Caco-2 (cell line): ENCODE measurements at regions not wholly inside any gene's neighbourhood (a gene's known extent, or its start where the extent isn't known, plus 50 kb on each side); places are given as distances from the start of the nearest gene placed in this dataset.

Source experiments
- BruUV-seq: library from RNA; stranded (reverse); fragments of 400-500 nt; replicated peaks from 2 replicates; lab custom pipeline; 2021; lab: Mats Ljungman, UMichigan
- CTCF ChIA-PET: fragments of 300-600 bp; sonication (Branson Sonifier 250); formaldehyde crosslinking; loops from one replicate; lab custom pipeline; 2022; ENCODE audit warnings: antibody characterized with exemption; lab: Charles Lee
- POLR2A ChIA-PET: fragments of 300-600 bp; sonication (Branson Sonifier 250); formaldehyde crosslinking; loops from one replicate; lab custom pipeline; 2022; ENCODE audit warnings: antibody characterized with exemption; lab: Charles Lee
- DNase-seq, 2 experiments: peaks; one replicate each; pipeline versions ENCODE4 v3.0.0 to v3.0.0-alpha.2; 2020 to 2022
- H3K27me3 ChIP-seq: replicated peaks from 2 replicates; pipeline ENCODE4 v1.6.0; 2011; ENCODE audit warnings: low read length; ENCODE audit not compliant: control insufficient read depth, insufficient read depth
- H3K36me3 ChIP-seq: 2 replicates; pipeline ENCODE4 v1.5.1; 2011; ENCODE audit warnings: low read length; ENCODE audit not compliant: control insufficient read depth, insufficient read depth
- H3K4me1 ChIP-seq: fragments of 250-450 bp; sonication (Bioruptor Pico); 2 replicates; pipeline ENCODE4 v1.5.1; 2020; ENCODE audit warnings: mild to moderate bottlenecking
- H3K4me3 ChIP-seq: 2 replicates; pipeline ENCODE4 v1.5.1; 2011; ENCODE audit warnings: low read depth, mild to moderate bottlenecking, control low read depth, low read length
- H3K9me3 ChIP-seq: fragments of 250-450 bp; sonication (Bioruptor Pico); 2 replicates; pipeline ENCODE4 v1.5.1; 2020; ENCODE audit warnings: mild to moderate bottlenecking, moderate library complexity
- H3K27ac Mint-ChIP-seq: one replicate; pipeline ENCODE4 v1.8.0; 2022; ENCODE audit warnings: mixed read lengths; ENCODE audit not compliant: unreplicated experiment
- H3K27me3 Mint-ChIP-seq: one replicate; pipeline ENCODE4 v1.8.0; 2022; ENCODE audit warnings: mixed read lengths; ENCODE audit not compliant: insufficient read depth, unreplicated experiment
- H3K36me3 Mint-ChIP-seq: one replicate; pipeline ENCODE4 v1.8.0; 2022; ENCODE audit warnings: mild to moderate bottlenecking, mixed read lengths; ENCODE audit not compliant: insufficient read depth, unreplicated experiment
- H3K4me1 Mint-ChIP-seq: one replicate; pipeline ENCODE4 v1.8.0; 2022; ENCODE audit warnings: low read depth, mixed read lengths; ENCODE audit not compliant: unreplicated experiment
- H3K4me3 Mint-ChIP-seq: one replicate; pipeline ENCODE4 v1.8.0; 2022; ENCODE audit warnings: mild to moderate bottlenecking, moderate library complexity, mixed read lengths; ENCODE audit not compliant: unreplicated experiment
- H3K9me3 Mint-ChIP-seq: one replicate; pipeline ENCODE4 v1.8.0; 2022; ENCODE audit warnings: mixed read lengths; ENCODE audit not compliant: unreplicated experiment
- intact Hi-C: fragments of 100-400 bp; cut with micrococcal nuclease; formaldehyde crosslinking; loops from one replicate; pipeline ENCODE4 v1.10.0; 2022; ENCODE audit not compliant: unreplicated experiment
- TF ChIP-seq, protein P1 (sequence below), 2 experiments: fragments of 200-600 bp in 1 of 2; IDR thresholded peaks; 1 replicate in 1 of 2; 2 replicates in 1 of 2; pipeline versions ENCODE4 v1.5.1 to v1.8.0; 2011 to 2022; ENCODE audit warnings: antibody characterized with exemption in 1 of 2, control low read depth in 1 of 2, inconsistent platforms in 1 of 2, low read depth in 1 of 2, low read length in 1 of 2, mild to moderate bottlenecking in 1 of 2, moderate library complexity in 1 of 2; ENCODE audit not compliant: insufficient read depth in 1 of 2, severe bottlenecking in 1 of 2, unreplicated experiment in 1 of 2

GRCh38 chr14:66129224-66129623, 356.9 kb upstream of the CCDC196 start:
- no peaks in the 10 kb centered on the region for H3K36me3 Mint-ChIP-seq
- ChIA-PET CTCF (no interaction called here), POLR2A (no interaction called here)
- no peak overlapping the region for H3K4me3 Mint-ChIP-seq
- no peaks in the 10 kb centered on the region for H3K4me1 Mint-ChIP-seq
- Histone ChIP-seq H3K27me3 (no peaks in the 10 kb centered on the region), H3K9me3 (no peaks in the 10 kb centered on the region), H3K4me1 (no peaks in the 10 kb centered on the region), H3K4me3 (no peak overlapping the region), H3K36me3 (no peaks in the 10 kb centered on the region)
- no peak for DNase-seq
- TF ChIP-seq, protein P1, sequence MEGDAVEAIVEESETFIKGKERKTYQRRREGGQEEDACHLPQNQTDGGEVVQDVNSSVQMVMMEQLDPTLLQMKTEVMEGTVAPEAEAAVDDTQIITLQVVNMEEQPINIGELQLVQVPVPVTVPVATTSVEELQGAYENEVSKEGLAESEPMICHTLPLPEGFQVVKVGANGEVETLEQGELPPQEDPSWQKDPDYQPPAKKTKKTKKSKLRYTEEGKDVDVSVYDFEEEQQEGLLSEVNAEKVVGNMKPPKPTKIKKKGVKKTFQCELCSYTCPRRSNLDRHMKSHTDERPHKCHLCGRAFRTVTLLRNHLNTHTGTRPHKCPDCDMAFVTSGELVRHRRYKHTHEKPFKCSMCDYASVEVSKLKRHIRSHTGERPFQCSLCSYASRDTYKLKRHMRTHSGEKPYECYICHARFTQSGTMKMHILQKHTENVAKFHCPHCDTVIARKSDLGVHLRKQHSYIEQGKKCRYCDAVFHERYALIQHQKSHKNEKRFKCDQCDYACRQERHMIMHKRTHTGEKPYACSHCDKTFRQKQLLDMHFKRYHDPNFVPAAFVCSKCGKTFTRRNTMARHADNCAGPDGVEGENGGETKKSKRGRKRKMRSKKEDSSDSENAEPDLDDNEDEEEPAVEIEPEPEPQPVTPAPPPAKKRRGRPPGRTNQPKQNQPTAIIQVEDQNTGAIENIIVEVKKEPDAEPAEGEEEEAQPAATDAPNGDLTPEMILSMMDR (IDR thresholded peaks at IDR 0.05; ENCODE audit: insufficient read depth in 1 of 2, low read depth in 1 of 2, low read length in 1 of 2, severe bottlenecking in 1 of 2, unreplicated experiment in 1 of 2) = no peak
- H3K9me3 Mint-ChIP-seq = no peaks in the 10 kb centered on the region
- no peak overlapping the region for H3K27ac Mint-ChIP-seq
- peaks cover 5% of the 10 kb centered on the region for H3K27me3 Mint-ChIP-seq
- intact Hi-C loops = no loop called here
- no TSS peak for BruUV-seq

- POLR2A ChIA-PET = no interaction called here
These were observed 355.1 kb upstream of the CCDC196 start for GRCh38 chr14:66131111-66131510.

GRCh38 chr14:66133666-66134065, 352.5 kb upstream of the CCDC196 start:
- peaks cover 2% of the 10 kb centered on the region for H3K27me3 Mint-ChIP-seq
- TF ChIP-seq, protein P1 (IDR thresholded peaks at IDR 0.05; ENCODE audit: insufficient read depth in 1 of 2, low read depth in 1 of 2, low read length in 1 of 2, severe bottlenecking in 1 of 2, unreplicated experiment in 1 of 2) = no peak
- H3K27ac Mint-ChIP-seq = no peak overlapping the region
- Histone ChIP-seq H3K36me3 (no peaks in the 10 kb centered on the region), H3K4me1 (no peaks in the 10 kb centered on the region), H3K9me3 (no peaks in the 10 kb centered on the region), H3K27me3 (no peaks in the 10 kb centered on the region; the same call in 1 of the 2 replicates), H3K4me3 (no peak overlapping the region)
- H3K4me3 Mint-ChIP-seq = no peak overlapping the region
- ChIA-PET POLR2A (no interaction called here), CTCF (no interaction called here)
- H3K4me1 Mint-ChIP-seq = no peaks in the 10 kb centered on the region
- intact Hi-C loops = no loop called here
- no TSS peak for BruUV-seq
- H3K9me3 Mint-ChIP-seq = no peaks in the 10 kb centered on the region
- no peak for DNase-seq
- H3K36me3 Mint-ChIP-seq = no peaks in the 10 kb centered on the region

More at GRCh38 chr14:66131111-66131510, 355.1 kb upstream of the CCDC196 start:
- DNase-seq = no peak
- H3K27me3 ChIP-seq = no peaks in the 10 kb centered on the region
- intact Hi-C loops = no loop called here
- H3K4me3 ChIP-seq = no peak overlapping the region
- H3K36me3 ChIP-seq = no peaks in the 10 kb centered on the region
- CTCF ChIA-PET = no interaction called here
- H3K4me1 Mint-ChIP-seq = no peaks in the 10 kb centered on the region
- no peak overlapping the region for H3K4me3 Mint-ChIP-seq
- H3K4me1 ChIP-seq = no peaks in the 10 kb centered on the region
- no peaks in the 10 kb centered on the region for H3K9me3 Mint-ChIP-seq
- H3K27me3 Mint-ChIP-seq = peaks cover 4% of the 10 kb centered on the region
- no peaks in the 10 kb centered on the region for H3K36me3 Mint-ChIP-seq
- TF ChIP-seq, protein P1 (IDR thresholded peaks at IDR 0.05; ENCODE audit: insufficient read depth in 1 of 2, low read depth in 1 of 2, low read length in 1 of 2, severe bottlenecking in 1 of 2, unreplicated experiment in 1 of 2) = no peak
- no peak overlapping the region for H3K27ac Mint-ChIP-seq
- BruUV-seq = no TSS peak
- no peaks in the 10 kb centered on the region for H3K9me3 ChIP-seq
